ENCODE measurements at regions not wholly inside any gene's neighbourhood (a gene's known extent, or its start where the extent isn't known, plus 50 kb on each side); places are given as distances from the start of the nearest gene placed in this dataset.

GRCh38 chr7:125130173-125130572, 200.5 kb upstream of the POT1 start:
- DNase-seq (no peak), ATAC-seq (no peak)
- TF ChIP-seq CTCF (IDR thresholded peaks at IDR 0.05) = no peak
- Histone ChIP-seq H3K9me3 (peaks cover 2% of the 10 kb centered on the region), H3K36me3 (ENCODE audit: low read depth) (no peaks in the 10 kb centered on the region), H3K4me1 (ENCODE audit: low read depth) (no peaks in the 10 kb centered on the region), H3K4me3 (no peak overlapping the region)
- intact Hi-C loops (cut with DNase I, micrococcal nuclease) = no loop called here

GRCh38 chr7:125127304-125127703, 197.7 kb upstream of the POT1 start:
- no peak for ATAC-seq
- intact Hi-C loops (cut with DNase I, micrococcal nuclease) = no loop called here
- TF ChIP-seq CTCF (IDR thresholded peaks at IDR 0.05) = no peak

GRCh38 chr7:125126376-125126775, 196.8 kb upstream of the POT1 start:
- no peak for TF ChIP-seq CTCF (IDR thresholded peaks at IDR 0.05)
- Histone ChIP-seq H3K4me1 (ENCODE audit: low read depth) (no peaks in the 10 kb centered on the region), H3K36me3 (ENCODE audit: low read depth) (no peaks in the 10 kb centered on the region), H3K4me3 (no peak overlapping the region), H3K9me3 (peaks cover 2% of the 10 kb centered on the region)
- intact Hi-C loops (cut with DNase I, micrococcal nuclease) = no loop called here
- no peak for ATAC-seq
- DNase-seq = no peak

More at GRCh38 chr7:125127304-125127703, 197.7 kb upstream of the POT1 start:
- Histone ChIP-seq H3K9me3 (peaks cover 2% of the 10 kb centered on the region), H3K4me3 (no peak overlapping the region), H3K36me3 (ENCODE audit: low read depth) (no peaks in the 10 kb centered on the region), H3K4me1 (ENCODE audit: low read depth) (no peaks in the 10 kb centered on the region)
- no peak for DNase-seq

GRCh38 chr7:125125315-125125714, 195.7 kb upstream of the POT1 start:
- ATAC-seq (no peak), DNase-seq (no peak)
- H3K36me3 ChIP-seq (ENCODE audit: low read depth) = no peaks in the 10 kb centered on the region
- H3K4me3 ChIP-seq = no peak overlapping the region
- no peak for TF ChIP-seq CTCF (IDR thresholded peaks at IDR 0.05)
- peaks cover 2% of the 10 kb centered on the region for H3K9me3 ChIP-seq
- intact Hi-C loops (cut with DNase I, micrococcal nuclease) = no loop called here
- no peaks in the 10 kb centered on the region for H3K4me1 ChIP-seq (ENCODE audit: low read depth)

GRCh38 chr7:125122173-125122572, 192.5 kb upstream of the POT1 start:
- no peak for TF ChIP-seq CTCF (IDR thresholded peaks at IDR 0.05)
- no peak overlapping the region for H3K4me3 ChIP-seq
- H3K36me3 ChIP-seq (ENCODE audit: low read depth) = no peaks in the 10 kb centered on the region
- H3K4me1 ChIP-seq (ENCODE audit: low read depth) = no peaks in the 10 kb centered on the region
- peak; percentile 36 for ATAC-seq
- H3K9me3 ChIP-seq = peaks cover 2% of the 10 kb centered on the region
- peak in 1 of 3 donors; percentile 5 for DNase-seq
- intact Hi-C loops (cut with DNase I, micrococcal nuclease) = no loop called here

GRCh38 chr7:125119559-125120115, 190.0 kb upstream of the POT1 start:
- no peaks in the 10 kb centered on the region for H3K9me3 ChIP-seq
- no peak for DNase-seq

More at GRCh38 chr7:125119559-125120115, 190.0 kb upstream of the POT1 start:
- no peak overlapping the region for H3K4me3 ChIP-seq
- no peaks in the 10 kb centered on the region for H3K4me1 ChIP-seq (ENCODE audit: low read depth)
- ATAC-seq = no peak
- no peaks in the 10 kb centered on the region for H3K36me3 ChIP-seq (ENCODE audit: low read depth)
- intact Hi-C loops (cut with DNase I, micrococcal nuclease) = no loop called here
- no peak for TF ChIP-seq CTCF (IDR thresholded peaks at IDR 0.05)

All from mucosa of descending colon (tissue), 3 donors.